ENCODE measurements at regions not wholly inside any gene's neighbourhood (a gene's known extent, or its start where the extent isn't known, plus 50 kb on each side); places are given as distances from the start of the nearest gene placed in this dataset.

- Histone ChIP-seq H3K36me3 (ENCODE audit: control insufficient read depth, insufficient read depth, low read length) (no peaks in the 10 kb centered on the region), H3K27ac (ENCODE audit: insufficient read depth, low read length, poor library complexity, severe bottlenecking) (no peak overlapping the region), H3K4me1 (ENCODE audit: control insufficient read depth, insufficient read depth, low read length, poor library complexity, severe bottlenecking) (no peaks in the 10 kb centered on the region), H3K9me3 (ENCODE audit: control insufficient read depth, low read length) (no peaks in the 10 kb centered on the region), H3K4me3 (ENCODE audit: insufficient read depth, low read depth, low read length, poor library complexity, severe bottlenecking) (no peak overlapping the region), H3K27me3 (replicated peaks; ENCODE audit: control insufficient read depth, insufficient read depth, low read length, poor library complexity, severe bottlenecking) (no peaks in the 10 kb centered on the region)
- DNase-seq: no peak
Observed at GRCh38 chr2:204480676-204481075, 64.6 kb upstream of the PARD3B start.

- no peak overlapping the region for H3K27ac ChIP-seq (ENCODE audit: insufficient read depth, low read length, poor library complexity, severe bottlenecking)
- no peak for DNase-seq
Observed at GRCh38 chr2:204483608-204484081, 61.6 kb upstream of the PARD3B start.

GRCh38 chr2:204486321-204486720 is 59.0 kb upstream of the PARD3B start:
- no peaks in the 10 kb centered on the region for H3K9me3 ChIP-seq (ENCODE audit: control insufficient read depth, low read length)
- no peak for DNase-seq
- H3K27me3 ChIP-seq (replicated peaks; ENCODE audit: control insufficient read depth, insufficient read depth, low read length, poor library complexity, severe bottlenecking): no peaks in the 10 kb centered on the region
- H3K4me3 ChIP-seq (ENCODE audit: insufficient read depth, low read depth, low read length, poor library complexity, severe bottlenecking): no peak overlapping the region
- H3K27ac ChIP-seq (ENCODE audit: insufficient read depth, low read length, poor library complexity, severe bottlenecking): no peak overlapping the region
- H3K4me1 ChIP-seq (ENCODE audit: control insufficient read depth, insufficient read depth, low read length, poor library complexity, severe bottlenecking): no peaks in the 10 kb centered on the region
- no peaks in the 10 kb centered on the region for H3K36me3 ChIP-seq (ENCODE audit: control insufficient read depth, insufficient read depth, low read length)

More at GRCh38 chr2:204483608-204484081, 61.6 kb upstream of the PARD3B start:
- Histone ChIP-seq H3K4me1 (ENCODE audit: control insufficient read depth, insufficient read depth, low read length, poor library complexity, severe bottlenecking) (no peaks in the 10 kb centered on the region), H3K27me3 (replicated peaks; ENCODE audit: control insufficient read depth, insufficient read depth, low read length, poor library complexity, severe bottlenecking) (no peaks in the 10 kb centered on the region), H3K36me3 (ENCODE audit: control insufficient read depth, insufficient read depth, low read length) (no peaks in the 10 kb centered on the region), H3K9me3 (ENCODE audit: control insufficient read depth, low read length) (no peaks in the 10 kb centered on the region), H3K4me3 (ENCODE audit: insufficient read depth, low read depth, low read length, poor library complexity, severe bottlenecking) (no peak overlapping the region)

GRCh38 chr2:204486805-204487204 is 58.5 kb upstream of the PARD3B start:
- Histone ChIP-seq H3K4me3 (ENCODE audit: insufficient read depth, low read depth, low read length, poor library complexity, severe bottlenecking) (no peak overlapping the region), H3K27ac (ENCODE audit: insufficient read depth, low read length, poor library complexity, severe bottlenecking) (no peak overlapping the region)
- no peak for DNase-seq

GRCh38 chr2:204487447-204488229 is 57.6 kb upstream of the PARD3B start:
- Histone ChIP-seq H3K27me3 (replicated peaks; ENCODE audit: control insufficient read depth, insufficient read depth, low read length, poor library complexity, severe bottlenecking) (no peaks in the 10 kb centered on the region), H3K27ac (ENCODE audit: insufficient read depth, low read length, poor library complexity, severe bottlenecking) (no peak overlapping the region), H3K4me3 (ENCODE audit: insufficient read depth, low read depth, low read length, poor library complexity, severe bottlenecking) (no peak overlapping the region), H3K9me3 (ENCODE audit: control insufficient read depth, low read length) (no peaks in the 10 kb centered on the region), H3K36me3 (ENCODE audit: control insufficient read depth, insufficient read depth, low read length) (no peaks in the 10 kb centered on the region), H3K4me1 (ENCODE audit: control insufficient read depth, insufficient read depth, low read length, poor library complexity, severe bottlenecking) (no peaks in the 10 kb centered on the region)
- no peak for DNase-seq

More at GRCh38 chr2:204486805-204487204, 58.5 kb upstream of the PARD3B start:
- Histone ChIP-seq H3K4me1 (ENCODE audit: control insufficient read depth, insufficient read depth, low read length, poor library complexity, severe bottlenecking) (no peaks in the 10 kb centered on the region), H3K36me3 (ENCODE audit: control insufficient read depth, insufficient read depth, low read length) (no peaks in the 10 kb centered on the region), H3K27me3 (replicated peaks; ENCODE audit: control insufficient read depth, insufficient read depth, low read length, poor library complexity, severe bottlenecking) (no peaks in the 10 kb centered on the region), H3K9me3 (ENCODE audit: control insufficient read depth, low read length) (no peaks in the 10 kb centered on the region)

- H3K36me3 ChIP-seq (ENCODE audit: control insufficient read depth, insufficient read depth, low read length): no peaks in the 10 kb centered on the region
- no peaks in the 10 kb centered on the region for H3K4me1 ChIP-seq (ENCODE audit: control insufficient read depth, insufficient read depth, low read length, poor library complexity, severe bottlenecking)
- DNase-seq: no peak
- no peaks in the 10 kb centered on the region for H3K27me3 ChIP-seq (replicated peaks; ENCODE audit: control insufficient read depth, insufficient read depth, low read length, poor library complexity, severe bottlenecking)
- no peak overlapping the region for H3K27ac ChIP-seq (ENCODE audit: insufficient read depth, low read length, poor library complexity, severe bottlenecking)
- H3K4me3 ChIP-seq (ENCODE audit: insufficient read depth, low read depth, low read length, poor library complexity, severe bottlenecking): no peak overlapping the region
- no peaks in the 10 kb centered on the region for H3K9me3 ChIP-seq (ENCODE audit: control insufficient read depth, low read length)
Observed at GRCh38 chr2:204491528-204491927, 53.7 kb upstream of the PARD3B start.

- no peaks in the 10 kb centered on the region for H3K36me3 ChIP-seq (ENCODE audit: control insufficient read depth, insufficient read depth, low read length)
- no peak overlapping the region for H3K4me3 ChIP-seq (ENCODE audit: insufficient read depth, low read depth, low read length, poor library complexity, severe bottlenecking)
- H3K27me3 ChIP-seq (replicated peaks; ENCODE audit: control insufficient read depth, insufficient read depth, low read length, poor library complexity, severe bottlenecking): no peaks in the 10 kb centered on the region
Observed at GRCh38 chr2:204492417-204492816, 52.9 kb upstream of the PARD3B start.

GRCh38 chr2:204494681-204495080 is 50.6 kb upstream of the PARD3B start:
- H3K27me3 ChIP-seq (replicated peaks; ENCODE audit: control insufficient read depth, insufficient read depth, low read length, poor library complexity, severe bottlenecking): no peaks in the 10 kb centered on the region
- no peak overlapping the region for H3K27ac ChIP-seq (ENCODE audit: insufficient read depth, low read length, poor library complexity, severe bottlenecking)
- no peak overlapping the region for H3K4me3 ChIP-seq (ENCODE audit: insufficient read depth, low read depth, low read length, poor library complexity, severe bottlenecking)
- H3K4me1 ChIP-seq (ENCODE audit: control insufficient read depth, insufficient read depth, low read length, poor library complexity, severe bottlenecking): no peaks in the 10 kb centered on the region
- H3K9me3 ChIP-seq (ENCODE audit: control insufficient read depth, low read length): no peaks in the 10 kb centered on the region
- no peaks in the 10 kb centered on the region for H3K36me3 ChIP-seq (ENCODE audit: control insufficient read depth, insufficient read depth, low read length)
- no peak for DNase-seq

More at GRCh38 chr2:204492417-204492816, 52.9 kb upstream of the PARD3B start:
- Histone ChIP-seq H3K27ac (ENCODE audit: insufficient read depth, low read length, poor library complexity, severe bottlenecking) (no peak overlapping the region), H3K9me3 (ENCODE audit: control insufficient read depth, low read length) (no peaks in the 10 kb centered on the region), H3K4me1 (ENCODE audit: control insufficient read depth, insufficient read depth, low read length, poor library complexity, severe bottlenecking) (no peaks in the 10 kb centered on the region)
- no peak for DNase-seq

GRCh38 chr2:204495381-204495780 is 49.9 kb upstream of the PARD3B start:
- Histone ChIP-seq H3K9me3 (ENCODE audit: control insufficient read depth, low read length) (no peaks in the 10 kb centered on the region), H3K4me1 (ENCODE audit: control insufficient read depth, insufficient read depth, low read length, poor library complexity, severe bottlenecking) (no peaks in the 10 kb centered on the region), H3K27ac (ENCODE audit: insufficient read depth, low read length, poor library complexity, severe bottlenecking) (no peak overlapping the region), H3K27me3 (replicated peaks; ENCODE audit: control insufficient read depth, insufficient read depth, low read length, poor library complexity, severe bottlenecking) (no peaks in the 10 kb centered on the region), H3K36me3 (ENCODE audit: control insufficient read depth, insufficient read depth, low read length) (no peaks in the 10 kb centered on the region), H3K4me3 (ENCODE audit: insufficient read depth, low read depth, low read length, poor library complexity, severe bottlenecking) (no peak overlapping the region)
- DNase-seq: no peak
